ENCODE measurements at regions not wholly inside any gene's neighbourhood (a gene's known extent, or its start where the extent isn't known, plus 50 kb on each side); places are given as distances from the start of the nearest gene placed in this dataset.

GRCh38 chr10:23870651-23871610 lies 338.0 kb upstream of the KIAA1217 start (continued):
- TF ChIP-seq USF2 (IDR thresholded peaks at IDR 0.05; ENCODE audit: low read length) (no peak), TAF1 (IDR thresholded peaks at IDR 0.05; ENCODE audit: low read depth, low read length) (no peak), POLR2AphosphoS5 (IDR thresholded peaks at IDR 0.05; ENCODE audit: low read depth, low read length) (no peak), SIX5 (IDR thresholded peaks at IDR 0.05; ENCODE audit: low read depth, low read length) (no peak), ZNF274 (IDR thresholded peaks at IDR 0.05; ENCODE audit: borderline replicate concordance, extremely low read depth, low read length) (no peak)
